Activated CD8-positive, alpha-beta memory T cell treated with anti-CD3 and anti-CD28 coated beads for 24 hours (primary cell): ENCODE measurements at regions not wholly inside any gene's neighbourhood (a gene's known extent, or its start where the extent isn't known, plus 50 kb on each side); places are given as distances from the start of the nearest gene placed in this dataset.
"Not testable (repeated sequence)": the region's sequence is repeated elsewhere in the genome, so short reads cannot be mapped to it uniquely, and the experiment has no call there.

Experiments used
- DNase-seq: peaks from one replicate; pipeline ENCODE4 v3.0.0-alpha.2; 2020

GRCh38 chr16:13479549-13479948 lies 440.4 kb upstream of the ERCC4 start:
- DNase-seq, result no peak

GRCh38 chr16:13480801-13481200 lies 439.2 kb upstream of the ERCC4 start:
- DNase-seq, result no peak

- DNase-seq, result no peak
Observed at GRCh38 chr16:13483121-13483520, 436.8 kb upstream of the ERCC4 start.

GRCh38 chr16:13489416-13489815 lies 430.5 kb upstream of the ERCC4 start:
- DNase-seq, result not testable (repeated sequence)

- no peak for DNase-seq
Observed at GRCh38 chr16:13492046-13492445, 427.9 kb upstream of the ERCC4 start.

- no peak for DNase-seq
Observed at GRCh38 chr16:13503960-13504635, 415.9 kb upstream of the ERCC4 start.

GRCh38 chr16:13507530-13507929 lies 412.4 kb upstream of the ERCC4 start:
- no peak for DNase-seq

GRCh38 chr16:13510425-13511151 lies 409.4 kb upstream of the ERCC4 start:
- DNase-seq, result no peak

- DNase-seq, result no peak
Observed at GRCh38 chr16:13517841-13518240, 402.1 kb upstream of the ERCC4 start.

- no peak for DNase-seq
Observed at GRCh38 chr16:13519871-13520270, 400.1 kb upstream of the ERCC4 start.

- DNase-seq, result no peak
Observed at GRCh38 chr16:13521356-13521755, 398.6 kb upstream of the ERCC4 start.

- no peak for DNase-seq
Observed at GRCh38 chr16:13527332-13527731, 392.6 kb upstream of the ERCC4 start.

- no peak for DNase-seq
Observed at GRCh38 chr16:13528691-13529090, 391.3 kb upstream of the ERCC4 start.

GRCh38 chr16:13529193-13529982 lies 390.6 kb upstream of the ERCC4 start:
- DNase-seq, result no peak

GRCh38 chr16:13540771-13541170 lies 379.2 kb upstream of the ERCC4 start:
- DNase-seq, result no peak

GRCh38 chr16:13542284-13542683 lies 377.7 kb upstream of the ERCC4 start:
- DNase-seq, result no peak

GRCh38 chr16:13543850-13544249 lies 376.1 kb upstream of the ERCC4 start:
- DNase-seq, result no peak

GRCh38 chr16:13545271-13545670 lies 374.7 kb upstream of the ERCC4 start:
- no peak for DNase-seq

GRCh38 chr16:13550254-13550653 lies 369.7 kb upstream of the ERCC4 start:
- no peak for DNase-seq

- no peak for DNase-seq
Observed at GRCh38 chr16:13552062-13552959, 367.6 kb upstream of the ERCC4 start.

- DNase-seq, result no peak
Observed at GRCh38 chr16:13552960-13553257, 367.0 kb upstream of the ERCC4 start.

- no peak for DNase-seq
Observed at GRCh38 chr16:13553453-13553985, 366.4 kb upstream of the ERCC4 start.

GRCh38 chr16:13554005-13554404 lies 365.9 kb upstream of the ERCC4 start:
- no peak for DNase-seq
